Trophoblast cell (in vitro differentiated cells and primary cell): ENCODE measurements at regions not wholly inside any gene's neighbourhood (a gene's known extent, or its start where the extent isn't known, plus 50 kb on each side); places are given as distances from the start of the nearest gene placed in this dataset.

Experiments used
- DNase-seq, 2 donors: peaks; one replicate each; pipeline ENCODE4 v3.0.0-alpha.2; 2016
- H2AFZ ChIP-seq: 2 replicates; pipeline ENCODE4 v1.6.1; 2013; ENCODE audit warnings: low read length, moderate library complexity, mild to moderate bottlenecking; ENCODE audit not compliant: insufficient read depth, poor library complexity
- H2AK5ac ChIP-seq: 2 replicates; pipeline ENCODE4 v1.6.1; 2013; ENCODE audit warnings: mild to moderate bottlenecking, low read length
- H2BK120ac ChIP-seq: 2 replicates; pipeline ENCODE4 v1.6.1; 2013; ENCODE audit warnings: low read length, mild to moderate bottlenecking, moderate library complexity; ENCODE audit not compliant: insufficient read depth, poor library complexity
- H2BK12ac ChIP-seq: 2 replicates; pipeline ENCODE4 v1.6.1; 2013; ENCODE audit warnings: mild to moderate bottlenecking, low read length, moderate library complexity
- H2BK5ac ChIP-seq: 2 replicates; pipeline ENCODE4 v1.6.1; 2013; ENCODE audit warnings: low read length, low read depth, moderate library complexity, mild to moderate bottlenecking; ENCODE audit not compliant: poor library complexity
- H3K14ac ChIP-seq: 2 replicates; pipeline ENCODE4 v1.6.1; 2013; ENCODE audit warnings: mild to moderate bottlenecking, low read length
- H3K18ac ChIP-seq: 2 replicates; pipeline ENCODE4 v1.6.1; 2013; ENCODE audit warnings: mild to moderate bottlenecking, low read length
- H3K23ac ChIP-seq: 2 replicates; pipeline ENCODE4 v1.6.1; 2013; ENCODE audit warnings: low read length
- H3K27ac ChIP-seq: 2 replicates; pipeline ENCODE4 v1.5.1; 2013; ENCODE audit warnings: low read depth, mild to moderate bottlenecking, inconsistent platforms, low read length, moderate library complexity
- H3K27me3 ChIP-seq: 2 replicates; pipeline ENCODE4 v1.6.1; 2013; ENCODE audit warnings: inconsistent platforms, mild to moderate bottlenecking, low read length, moderate library complexity; ENCODE audit not compliant: insufficient read depth
- H3K36me3 ChIP-seq, 2 experiments: 1 replicate in 1 of 2; 2 replicates in 1 of 2; pipeline ENCODE4 v1.6.1; 2013; ENCODE audit warnings: low read length in 2 of 2, mild to moderate bottlenecking in 2 of 2, moderate library complexity in 1 of 2; ENCODE audit not compliant: insufficient read depth in 2 of 2, control insufficient read depth in 1 of 2
- H3K4ac ChIP-seq: 2 replicates; pipeline ENCODE4 v1.6.1; 2013; ENCODE audit warnings: low read depth, mild to moderate bottlenecking, low read length, moderate library complexity
- H3K4me1 ChIP-seq, 2 experiments: 1 replicate in 1 of 2; 2 replicates in 1 of 2; pipeline ENCODE4 v1.6.1; 2013; ENCODE audit warnings: low read length in 2 of 2, mild to moderate bottlenecking in 2 of 2, moderate library complexity in 1 of 2; ENCODE audit not compliant: insufficient read depth in 2 of 2, control insufficient read depth in 1 of 2
- H3K4me2 ChIP-seq: 2 replicates; pipeline ENCODE4 v1.6.1; 2013; ENCODE audit warnings: inconsistent platforms, mild to moderate bottlenecking, low read length, moderate library complexity
- H3K4me3 ChIP-seq: 2 replicates; pipeline ENCODE4 v1.5.1; 2013; ENCODE audit warnings: mild to moderate bottlenecking, low read depth, low read length, inconsistent platforms
- H3K79me1 ChIP-seq: one replicate; pipeline ENCODE4 v1.6.1; 2013; ENCODE audit warnings: low read length
- H3K79me2 ChIP-seq: 2 replicates; pipeline ENCODE4 v1.6.1; 2013; ENCODE audit warnings: low read length, mild to moderate bottlenecking; ENCODE audit not compliant: control insufficient read depth, insufficient read depth, poor library complexity
- H3K9ac ChIP-seq: 2 replicates; pipeline ENCODE4 v1.6.1; 2013; ENCODE audit warnings: mild to moderate bottlenecking, low read length
- H3K9me3 ChIP-seq: 2 replicates; pipeline ENCODE4 v1.6.1; 2013; ENCODE audit warnings: low read depth, mild to moderate bottlenecking, control low read depth, inconsistent platforms, low read length; ENCODE audit not compliant: insufficient read depth
- H4K12ac ChIP-seq: 2 replicates; pipeline ENCODE4 v1.6.1; 2013; ENCODE audit warnings: low read depth, mild to moderate bottlenecking, low read length, moderate library complexity
- H4K8ac ChIP-seq: 2 replicates; pipeline ENCODE4 v1.6.1; 2013; ENCODE audit warnings: low read depth, mild to moderate bottlenecking, low read length, moderate library complexity
- H4K91ac ChIP-seq: one replicate; pipeline ENCODE4 v1.6.1; 2013; ENCODE audit warnings: low read depth, mild to moderate bottlenecking, low read length, moderate library complexity
- WGBS: extraction: QIAGEN DNeasy Blood & Tissue Kit; methylation state at CpG from one replicate; pipeline ENCODE4 v1.1.7; 2013; ENCODE audit warnings: missing lambda C conversion rate; ENCODE audit not compliant: insufficient read length, insufficient coverage; ENCODE audit errors: extremely low coverage; 5-methylcytosine and 5-hydroxymethylcytosine counted together

DNA sequence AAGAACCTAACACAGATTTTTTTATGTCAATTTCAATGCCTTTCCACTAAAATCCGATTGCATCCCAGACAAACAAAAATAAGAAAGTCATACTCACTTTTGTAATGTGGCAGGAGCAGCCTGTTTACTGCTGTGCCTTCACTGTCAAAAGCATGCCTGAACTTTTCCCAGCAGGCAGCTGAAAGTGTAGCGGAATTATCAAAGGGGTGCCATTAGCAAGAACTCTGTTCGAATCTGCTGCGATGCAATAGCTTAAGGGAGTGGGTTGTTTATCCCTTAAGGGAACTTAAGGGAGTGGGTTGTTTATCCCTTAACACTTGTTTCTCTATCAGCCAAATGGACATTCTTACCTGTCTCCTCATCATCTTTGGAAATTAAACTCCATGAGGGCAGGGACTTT is 243.5 kb downstream of the PAX3 start:
- H3K4me3 ChIP-seq: no peak overlapping the region
- H3K27me3 ChIP-seq: no peaks in the 10 kb centered on the region
- no peak overlapping the region for H3K23ac ChIP-seq
- no peaks in the 10 kb centered on the region for H3K79me2 ChIP-seq
- H3K18ac ChIP-seq: no peak overlapping the region
- no peak overlapping the region for H3K27ac ChIP-seq
- no peaks in the 10 kb centered on the region for H3K36me3 ChIP-seq
- H3K4ac ChIP-seq: no peak overlapping the region
- no peak overlapping the region for H2AFZ ChIP-seq
- no peak overlapping the region for H2AK5ac ChIP-seq
- no peaks in the 10 kb centered on the region for H3K9me3 ChIP-seq
- H3K4me2 ChIP-seq: no peak overlapping the region
- H2BK12ac ChIP-seq: no peak overlapping the region
- no peak overlapping the region for H3K14ac ChIP-seq
- WGBS: no CpG with 5 or more reads among the region's 4 CpGs
- H4K91ac ChIP-seq: no peak overlapping the region
- H3K9ac ChIP-seq: no peak overlapping the region
- no peak overlapping the region for H2BK5ac ChIP-seq
- DNase-seq: no peak
- H2BK120ac ChIP-seq: no peak overlapping the region
- H3K4me1 ChIP-seq: peaks cover 4 to 8% of the 10 kb centered on the region in 2 experiments
- no peaks in the 10 kb centered on the region for H3K79me1 ChIP-seq
- H4K8ac ChIP-seq: no peak overlapping the region
- H4K12ac ChIP-seq: no peak overlapping the region

DNA sequence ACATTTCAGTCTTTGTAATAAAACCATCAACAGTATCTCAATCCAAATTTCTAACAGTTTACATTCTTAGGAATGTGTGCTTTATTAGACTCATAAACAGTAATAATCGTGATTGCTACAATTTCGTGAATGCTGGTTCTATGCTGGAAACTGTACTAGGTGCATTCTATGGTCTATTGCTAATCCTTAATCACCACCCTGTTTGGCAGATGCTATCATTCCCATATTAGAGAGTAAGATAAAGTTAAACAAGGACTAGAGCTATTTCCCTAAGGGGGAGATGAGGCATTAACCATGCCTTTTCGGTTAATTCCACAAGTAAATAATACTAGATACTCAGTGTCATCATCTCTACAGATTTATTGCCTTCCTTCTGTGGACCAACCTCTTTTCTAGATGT is 244.0 kb downstream of the PAX3 start:
- Histone ChIP-seq H3K23ac (no peak overlapping the region), H3K4me1 (peaks cover 6 to 8% of the 10 kb centered on the region in 2 experiments), H2AFZ (no peak overlapping the region), H3K4me2 (no peak overlapping the region), H3K4ac (no peak overlapping the region), H3K79me1 (no peaks in the 10 kb centered on the region), H2AK5ac (no peak overlapping the region), H3K9me3 (no peaks in the 10 kb centered on the region), H3K27me3 (no peaks in the 10 kb centered on the region), H3K4me3 (no peak overlapping the region), H3K9ac (no peak overlapping the region), H4K8ac (no peak overlapping the region), H2BK5ac (no peak overlapping the region), H2BK12ac (no peak overlapping the region), H3K14ac (no peak overlapping the region), H4K91ac (no peak overlapping the region), H3K27ac (no peak overlapping the region), H3K36me3 (no peaks in the 10 kb centered on the region), H2BK120ac (no peak overlapping the region), H4K12ac (no peak overlapping the region), H3K18ac (no peak overlapping the region), H3K79me2 (no peaks in the 10 kb centered on the region)
- no CpG with 5 or more reads among the region's 3 CpGs for WGBS
- DNase-seq: no peak

DNA sequence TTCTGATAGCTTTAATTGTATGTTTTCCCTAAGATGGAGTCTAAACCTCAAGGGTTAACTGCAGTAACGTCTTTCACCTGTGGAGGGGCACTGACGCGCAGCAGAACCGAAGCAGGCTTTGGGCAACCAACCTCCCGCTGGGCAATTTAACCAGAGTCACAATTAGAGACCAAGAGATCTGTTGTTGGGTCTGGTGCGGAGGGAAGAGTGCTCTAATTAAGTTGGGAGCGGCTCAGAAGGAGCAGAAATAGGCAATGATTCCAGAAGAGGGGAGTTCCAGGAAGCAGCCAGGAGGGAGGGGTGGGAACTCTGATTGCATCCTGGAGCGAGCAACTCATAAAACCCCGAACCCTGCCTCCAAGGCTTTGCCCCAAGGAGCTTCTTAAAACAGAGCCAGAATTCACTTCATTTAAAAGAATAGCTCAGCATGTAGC is 245.8 kb downstream of the PAX3 start:
- H4K91ac ChIP-seq: no peak overlapping the region
- no CpG with 5 or more reads among the region's 9 CpGs for WGBS

DNA sequence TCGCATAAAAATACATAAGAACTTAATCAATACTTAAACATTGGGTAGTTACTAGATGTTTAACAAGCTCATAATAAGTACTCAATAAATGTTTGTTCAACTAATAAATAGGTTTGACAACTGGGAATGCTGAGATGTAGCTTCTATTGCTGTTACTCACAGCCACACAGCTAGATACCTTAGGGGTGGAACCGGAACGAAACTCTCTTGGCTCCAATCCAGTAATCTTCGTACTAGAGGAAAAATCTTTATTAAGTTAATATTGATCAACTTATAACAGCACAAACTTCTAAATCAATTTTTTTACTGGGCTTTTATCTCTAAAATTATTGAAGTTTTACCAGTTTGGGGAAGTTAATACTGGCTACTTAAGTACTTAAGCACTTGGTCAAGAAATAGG is 247.8 kb downstream of the PAX3 start:
- Histone ChIP-seq H3K79me1 (peaks cover 1% of the 10 kb centered on the region), H2BK5ac (no peak overlapping the region), H3K9me3 (peaks cover 1% of the 10 kb centered on the region), H3K14ac (no peak overlapping the region), H3K27ac (no peak overlapping the region), H3K18ac (no peak overlapping the region), H2AFZ (no peak overlapping the region), H3K4me3 (no peak overlapping the region), H2BK120ac (no peak overlapping the region), H3K36me3 (no peaks in the 10 kb centered on the region), H3K4me1 (peaks cover 6 to 8% of the 10 kb centered on the region in 2 experiments), H4K91ac (no peak overlapping the region), H3K23ac (no peak overlapping the region), H4K12ac (no peak overlapping the region), H2AK5ac (no peak overlapping the region), H3K4ac (no peak overlapping the region), H3K79me2 (no peaks in the 10 kb centered on the region), H2BK12ac (no peak overlapping the region), H4K8ac (no peak overlapping the region), H3K4me2 (no peak overlapping the region), H3K27me3 (no peaks in the 10 kb centered on the region), H3K9ac (no peak overlapping the region)
- 100% methylated on average over 1 of the region's 4 CpGs for WGBS
- DNase-seq: no peak

More for the DNA sequence above, 245.8 kb downstream of the PAX3 start:
- H3K9me3 ChIP-seq: no peaks in the 10 kb centered on the region
- H3K4me2 ChIP-seq: peak overlapping the region; percentile 7
- no peaks in the 10 kb centered on the region for H3K27me3 ChIP-seq
- H3K4me1 ChIP-seq: peaks cover 6 to 8% of the 10 kb centered on the region in 2 experiments
- no peaks in the 10 kb centered on the region for H3K79me2 ChIP-seq
- H2AFZ ChIP-seq: peak overlapping the region; percentile 1
- H3K4me3 ChIP-seq: no peak overlapping the region
- H2BK120ac ChIP-seq: no peak overlapping the region
- H4K12ac ChIP-seq: no peak overlapping the region
- no peak overlapping the region for H3K14ac ChIP-seq
- H3K4ac ChIP-seq: no peak overlapping the region
- H2BK12ac ChIP-seq: no peak overlapping the region
- no peak overlapping the region for H3K9ac ChIP-seq
- H3K36me3 ChIP-seq: no peaks in the 10 kb centered on the region
- no peak overlapping the region for H2BK5ac ChIP-seq
- H2AK5ac ChIP-seq: no peak overlapping the region
- no peak overlapping the region for H3K27ac ChIP-seq
- peaks cover 1% of the 10 kb centered on the region for H3K79me1 ChIP-seq
- no peak overlapping the region for H3K18ac ChIP-seq
- DNase-seq: no peak
- H4K8ac ChIP-seq: no peak overlapping the region
- H3K23ac ChIP-seq: no peak overlapping the region
